ENCODE measurements at regions not wholly inside any gene's neighbourhood (a gene's known extent, or its start where the extent isn't known, plus 50 kb on each side); places are given as distances from the start of the nearest gene placed in this dataset.
"Not testable (repeated sequence)": the region's sequence is repeated elsewhere in the genome, so short reads cannot be mapped to it uniquely, and the experiment has no call there.

DNA sequence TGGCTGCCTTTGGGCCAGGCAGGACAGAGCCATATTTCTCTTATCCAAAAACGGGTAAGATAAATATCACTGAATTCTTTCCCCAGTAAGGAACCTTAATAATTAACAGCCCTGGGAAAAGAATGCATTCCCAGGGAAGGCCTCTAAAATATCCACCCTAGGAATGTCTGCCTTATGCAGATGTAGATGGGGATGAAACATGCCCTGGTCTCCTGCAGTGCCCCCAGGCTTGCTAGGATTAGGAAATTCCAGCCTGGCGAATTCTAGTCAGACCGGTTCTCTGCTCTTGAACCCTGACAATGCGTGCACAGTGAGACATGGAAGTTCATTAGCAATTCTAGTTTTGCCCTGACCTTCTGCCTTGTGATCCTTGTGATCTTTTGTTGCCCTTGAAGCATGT, 663.7 kb downstream of the GABRG1 start:
- TF ChIP-seq CTCF, POLR2A (IDR thresholded peaks at IDR 0.05): not testable (repeated sequence)
